ENCODE measurements at regions not wholly inside any gene's neighbourhood (a gene's known extent, or its start where the extent isn't known, plus 50 kb on each side); places are given as distances from the start of the nearest gene placed in this dataset.

DNA sequence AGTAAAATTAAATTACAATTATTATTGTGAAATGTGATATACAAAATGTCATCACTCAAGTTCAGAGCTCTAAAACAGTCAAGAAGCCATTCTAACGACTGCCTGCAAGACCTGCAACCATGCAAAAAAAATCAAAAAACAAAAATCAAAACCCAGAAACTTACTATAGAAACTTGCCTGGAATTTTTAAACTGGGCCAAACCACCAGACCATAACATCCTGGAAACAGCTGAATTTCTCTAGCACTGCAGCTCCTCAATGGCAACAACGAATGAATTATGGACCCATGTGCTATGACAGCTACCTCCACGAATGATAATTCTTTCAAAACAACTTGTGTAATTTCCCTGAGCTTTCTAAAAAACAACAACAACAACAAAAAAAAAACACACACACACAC, 130.0 kb upstream of the KCNMB2 start:
- H3K4me3 ChIP-seq (ENCODE audit: low read depth, low read length), result no peak overlapping the region
- DNase-seq (ENCODE audit: low read depth, low spot score), result peak; percentile 53
- TF ChIP-seq, protein P1, sequence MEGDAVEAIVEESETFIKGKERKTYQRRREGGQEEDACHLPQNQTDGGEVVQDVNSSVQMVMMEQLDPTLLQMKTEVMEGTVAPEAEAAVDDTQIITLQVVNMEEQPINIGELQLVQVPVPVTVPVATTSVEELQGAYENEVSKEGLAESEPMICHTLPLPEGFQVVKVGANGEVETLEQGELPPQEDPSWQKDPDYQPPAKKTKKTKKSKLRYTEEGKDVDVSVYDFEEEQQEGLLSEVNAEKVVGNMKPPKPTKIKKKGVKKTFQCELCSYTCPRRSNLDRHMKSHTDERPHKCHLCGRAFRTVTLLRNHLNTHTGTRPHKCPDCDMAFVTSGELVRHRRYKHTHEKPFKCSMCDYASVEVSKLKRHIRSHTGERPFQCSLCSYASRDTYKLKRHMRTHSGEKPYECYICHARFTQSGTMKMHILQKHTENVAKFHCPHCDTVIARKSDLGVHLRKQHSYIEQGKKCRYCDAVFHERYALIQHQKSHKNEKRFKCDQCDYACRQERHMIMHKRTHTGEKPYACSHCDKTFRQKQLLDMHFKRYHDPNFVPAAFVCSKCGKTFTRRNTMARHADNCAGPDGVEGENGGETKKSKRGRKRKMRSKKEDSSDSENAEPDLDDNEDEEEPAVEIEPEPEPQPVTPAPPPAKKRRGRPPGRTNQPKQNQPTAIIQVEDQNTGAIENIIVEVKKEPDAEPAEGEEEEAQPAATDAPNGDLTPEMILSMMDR (IDR thresholded peaks at IDR 0.05; ENCODE audit: low read depth, low read length), result no peak
- in situ Hi-C loops (cut with HindIII; ENCODE audit: low sequenced_read_pairs), result no loop called here

GRCh38 chr3:178415384-178415783, 120.9 kb upstream of the KCNMB2 start:
- TF ChIP-seq, protein P1 (IDR thresholded peaks at IDR 0.05; ENCODE audit: low read depth, low read length), result no peak

DNA sequence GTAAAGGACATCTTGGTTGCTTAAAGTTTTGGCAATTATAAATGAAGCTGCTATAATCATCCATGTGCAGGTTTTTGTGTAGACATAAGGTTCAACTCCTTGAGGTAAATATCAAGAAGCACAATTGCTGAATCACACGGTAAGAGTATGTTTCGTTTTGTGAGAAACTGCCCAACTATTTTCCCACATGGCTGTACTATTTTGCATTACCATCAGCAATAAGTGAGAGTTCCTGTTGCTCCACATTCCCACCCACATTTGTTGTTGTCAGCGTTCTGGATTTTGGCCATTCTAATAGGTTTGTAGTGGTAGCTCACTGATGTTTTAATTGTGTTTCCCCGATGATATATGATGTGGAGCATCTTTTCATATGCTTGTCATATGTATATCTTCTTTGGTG, 118.5 kb upstream of the KCNMB2 start:
- DNase-seq (ENCODE audit: low read depth, low spot score), result no peak
- no peak overlapping the region for H3K4me3 ChIP-seq (ENCODE audit: low read depth, low read length)
- TF ChIP-seq, protein P1 (IDR thresholded peaks at IDR 0.05; ENCODE audit: low read depth, low read length), result no peak
- in situ Hi-C loops (cut with HindIII; ENCODE audit: low sequenced_read_pairs), result no loop called here

More at GRCh38 chr3:178415384-178415783, 120.9 kb upstream of the KCNMB2 start:
- in situ Hi-C loops (cut with HindIII; ENCODE audit: low sequenced_read_pairs), result no loop called here
- H3K4me3 ChIP-seq (ENCODE audit: low read depth, low read length), result no peak overlapping the region
- DNase-seq (ENCODE audit: low read depth, low spot score), result no peak

DNA sequence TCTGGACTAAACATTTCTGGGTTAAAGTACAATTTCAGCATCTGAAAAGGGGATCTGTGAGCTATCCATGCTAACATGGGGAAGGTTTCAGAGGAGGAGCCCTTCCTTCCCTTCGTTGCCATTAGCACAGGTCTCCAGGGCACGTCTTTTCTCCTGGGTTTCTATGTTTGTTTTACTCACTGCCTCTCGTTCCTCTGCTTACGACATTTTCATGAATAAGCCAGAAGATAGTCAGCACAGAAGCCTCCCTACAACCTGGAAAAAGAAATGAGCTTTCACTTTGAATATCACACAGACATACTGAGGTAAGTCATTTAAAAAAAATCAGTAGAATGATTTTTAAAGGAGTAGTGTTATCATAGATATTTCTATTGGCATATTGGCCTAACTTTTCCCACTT, 117.2 kb upstream of the KCNMB2 start:
- TF ChIP-seq, protein P1 (IDR thresholded peaks at IDR 0.05; ENCODE audit: low read depth, low read length), result no peak
- peak; percentile 41 for DNase-seq (ENCODE audit: low read depth, low spot score)
- no peak overlapping the region for H3K4me3 ChIP-seq (ENCODE audit: low read depth, low read length)
- in situ Hi-C loops (cut with HindIII; ENCODE audit: low sequenced_read_pairs), result no loop called here

- TF ChIP-seq, protein P1 (IDR thresholded peaks at IDR 0.05; ENCODE audit: low read depth, low read length), result no peak
- in situ Hi-C loops (cut with HindIII; ENCODE audit: low sequenced_read_pairs), result no loop called here
- no peak for DNase-seq (ENCODE audit: low read depth, low spot score)
- H3K4me3 ChIP-seq (ENCODE audit: low read depth, low read length), result no peak overlapping the region
These were observed 116.2 kb upstream of the KCNMB2 start for GRCh38 chr3:178420033-178420432.

DNA sequence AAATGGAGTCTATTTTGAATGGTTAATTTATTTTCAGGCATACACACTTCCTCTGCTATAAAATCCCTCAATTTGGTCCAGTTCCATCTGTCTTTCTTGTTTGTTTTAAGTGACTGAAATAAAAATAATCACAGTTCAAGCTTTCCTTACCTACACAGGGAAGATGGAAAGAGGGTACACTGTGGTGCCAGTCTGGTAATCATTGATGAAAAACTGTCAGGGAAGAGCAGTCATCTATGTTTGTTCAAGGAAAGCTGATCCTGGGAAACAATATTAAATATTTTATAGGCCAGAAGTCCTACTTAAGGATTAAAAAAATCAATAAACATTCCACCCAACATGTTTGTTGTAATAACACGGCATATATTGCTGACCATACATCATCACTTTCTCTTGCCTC, 115.2 kb upstream of the KCNMB2 start:
- TF ChIP-seq, protein P1 (IDR thresholded peaks at IDR 0.05; ENCODE audit: low read depth, low read length), result no peak
- in situ Hi-C loops (cut with HindIII; ENCODE audit: low sequenced_read_pairs), result no loop called here
- no peak overlapping the region for H3K4me3 ChIP-seq (ENCODE audit: low read depth, low read length)
- DNase-seq (ENCODE audit: low read depth, low spot score), result no peak

GRCh38 chr3:178422406-178422805, 113.8 kb upstream of the KCNMB2 start:
- in situ Hi-C loops (cut with HindIII; ENCODE audit: low sequenced_read_pairs), result no loop called here
- TF ChIP-seq, protein P1 (IDR thresholded peaks at IDR 0.05; ENCODE audit: low read depth, low read length), result peak; percentile 5
- no peak for DNase-seq (ENCODE audit: low read depth, low spot score)
- no peak overlapping the region for H3K4me3 ChIP-seq (ENCODE audit: low read depth, low read length)

Data from astrocyte of the spinal cord (primary cell).